DOHH2 (cell line): ENCODE measurements at regions not wholly inside any gene's neighbourhood (a gene's known extent, or its start where the extent isn't known, plus 50 kb on each side); places are given as distances from the start of the nearest gene placed in this dataset.

ENCODE experiments used
- H3F3A ChIP-seq: fragments of 200-600 bp; sonication (generic), shearing (Covaris generic); 2 replicates; pipeline ENCODE4 v1.6.0; 2016; ENCODE audit warnings: antibody characterized with exemption, mild to moderate bottlenecking; ENCODE audit not compliant: control insufficient read depth, insufficient read depth
- H3K27ac ChIP-seq: fragments of 200-600 bp; sonication (generic); 2 replicates; pipeline ENCODE4 v1.5.1; 2014; ENCODE audit warnings: low read depth, mild to moderate bottlenecking, low read length, moderate library complexity
- H3K27me3 ChIP-seq: fragments of 200-600 bp; sonication (generic); 2 replicates; pipeline ENCODE4 v1.6.1; 2014; ENCODE audit warnings: mild to moderate bottlenecking, low read length, mixed read lengths; ENCODE audit not compliant: control insufficient read depth
- H3K36me3 ChIP-seq: fragments of 200-600 bp; sonication (generic); 2 replicates; pipeline ENCODE4 v1.6.1; 2014; ENCODE audit warnings: mild to moderate bottlenecking, low read length, moderate library complexity, mixed read lengths; ENCODE audit not compliant: control insufficient read depth
- H3K4me1 ChIP-seq: fragments of 200-600 bp; sonication (generic); 2 replicates; pipeline ENCODE4 v1.6.1; 2014; ENCODE audit warnings: mild to moderate bottlenecking, low read length, mixed read lengths; ENCODE audit not compliant: control insufficient read depth
- H3K4me2 ChIP-seq: fragments of 200-600 bp; sonication (generic); 2 replicates; pipeline ENCODE4 v1.6.0; 2014; ENCODE audit warnings: mild to moderate bottlenecking, low read length, moderate library complexity
- H3K4me3 ChIP-seq: fragments of 200-600 bp; sonication (generic); 2 replicates; pipeline ENCODE4 v1.5.1; 2014; ENCODE audit warnings: mild to moderate bottlenecking, low read length, mixed read lengths
- H3K79me2 ChIP-seq: fragments of 200-600 bp; sonication (generic); 2 replicates; pipeline ENCODE4 v1.6.1; 2014; ENCODE audit warnings: mild to moderate bottlenecking, low read length, mixed read lengths; ENCODE audit not compliant: control insufficient read depth
- H3K9me2 ChIP-seq: fragments of 200-600 bp; sonication (generic); replicated peaks from 2 replicates; pipeline ENCODE4 v1.6.1; 2014; ENCODE audit warnings: mild to moderate bottlenecking, low read length, mixed read lengths; ENCODE audit not compliant: control insufficient read depth
- H3K9me3 ChIP-seq: fragments of 200-600 bp; sonication (generic); 2 replicates; pipeline ENCODE4 v1.6.1; 2014; ENCODE audit warnings: antibody characterized with exemption, low read length, mixed read lengths; ENCODE audit not compliant: control insufficient read depth, insufficient read depth
- H4K20me1 ChIP-seq: fragments of 200-600 bp; sonication (generic); 2 replicates; pipeline ENCODE4 v1.6.0; 2014; ENCODE audit warnings: low read depth, mild to moderate bottlenecking, antibody characterized with exemption, low read length, moderate library complexity; ENCODE audit not compliant: control insufficient read depth, insufficient read depth
- CTCF ChIP-seq: fragments of 200-600 bp; sonication (generic); IDR thresholded peaks from one replicate; pipeline ENCODE4 v1.5.1; 2014; ENCODE audit warnings: antibody characterized with exemption, mild to moderate bottlenecking, low read depth, low read length; ENCODE audit not compliant: poor library complexity, severe bottlenecking
- EZH2phosphoT487 ChIP-seq: fragments of 200-600 bp; sonication (generic); IDR thresholded peaks from 2 replicates; pipeline ENCODE4 v1.6.1; 2017; ENCODE audit warnings: borderline replicate concordance, mild to moderate bottlenecking, antibody characterized with exemption, low read length, moderate library complexity, mixed read lengths

GRCh38 chr22:23376256-23376655 is 195.9 kb downstream of the BCR start:
- peaks cover 2% of the 10 kb centered on the region; the same call in 1 of the 2 replicates for H3K27me3 ChIP-seq
- no peaks in the 10 kb centered on the region for H3K9me3 ChIP-seq
- H3K79me2 ChIP-seq, result no peaks in the 10 kb centered on the region
- H3K27ac ChIP-seq, result no peak overlapping the region
- H3K4me1 ChIP-seq, result peaks cover 3% of the 10 kb centered on the region; the same call in 1 of the 2 replicates
- H3K36me3 ChIP-seq, result no peaks in the 10 kb centered on the region
- H3F3A ChIP-seq, result no peaks in the 10 kb centered on the region
- TF ChIP-seq CTCF (peak; percentile 77), EZH2phosphoT487 (no peak)
- no peaks in the 10 kb centered on the region for H4K20me1 ChIP-seq
- no peaks in the 10 kb centered on the region for H3K9me2 ChIP-seq
- no peak overlapping the region for H3K4me3 ChIP-seq
- H3K4me2 ChIP-seq, result no peak overlapping the region

GRCh38 chr22:23375031-23375827 is 194.9 kb downstream of the BCR start:
- H3K9me3 ChIP-seq, result no peaks in the 10 kb centered on the region
- H3K27ac ChIP-seq, result no peak overlapping the region
- no peaks in the 10 kb centered on the region for H3K79me2 ChIP-seq
- H3K4me2 ChIP-seq, result no peak overlapping the region
- H3K36me3 ChIP-seq, result no peaks in the 10 kb centered on the region
- no peaks in the 10 kb centered on the region for H4K20me1 ChIP-seq
- H3K4me1 ChIP-seq, result peaks cover 3% of the 10 kb centered on the region; the same call in 1 of the 2 replicates
- peaks cover 4% of the 10 kb centered on the region; the same call in 1 of the 2 replicates for H3K27me3 ChIP-seq
- H3K9me2 ChIP-seq, result no peaks in the 10 kb centered on the region
- no peak overlapping the region for H3K4me3 ChIP-seq
- TF ChIP-seq EZH2phosphoT487, result no peak
- TF ChIP-seq CTCF, result no peak
- no peaks in the 10 kb centered on the region for H3F3A ChIP-seq

- no peaks in the 10 kb centered on the region for H3K9me3 ChIP-seq
- TF ChIP-seq EZH2phosphoT487 (no peak), CTCF (no peak)
- peaks cover 3% of the 10 kb centered on the region; the same call in 1 of the 2 replicates for H3K4me1 ChIP-seq
- peaks cover 16% of the 10 kb centered on the region for H3K27me3 ChIP-seq
- H3F3A ChIP-seq, result no peaks in the 10 kb centered on the region
- H3K4me3 ChIP-seq, result no peak overlapping the region
- H3K36me3 ChIP-seq, result no peaks in the 10 kb centered on the region
- no peak overlapping the region for H3K27ac ChIP-seq
- no peak overlapping the region for H3K4me2 ChIP-seq
- no peaks in the 10 kb centered on the region for H4K20me1 ChIP-seq
- H3K9me2 ChIP-seq, result no peaks in the 10 kb centered on the region
- H3K79me2 ChIP-seq, result no peaks in the 10 kb centered on the region
Measured at GRCh38 chr22:23373601-23374000, 193.3 kb downstream of the BCR start.
